BLaER1 treated with 17β-estradiol and CSF1 and Interleukin-3, amounts not matched to agents 10 nM and 100 nM (cell line): ENCODE measurements at regions not wholly inside any gene's neighbourhood (a gene's known extent, or its start where the extent isn't known, plus 50 kb on each side); places are given as distances from the start of the nearest gene placed in this dataset.

Source experiments
- H3K27ac ChIP-seq, 11 experiments: shearing (Covaris generic); formaldehyde crosslinking; 2 replicates each; pipeline ENCODE4 v1.8.1; 2022
- H3K27me3 ChIP-seq, 11 experiments: shearing (Covaris generic); formaldehyde crosslinking; 2 replicates each; pipeline ENCODE4 v1.8.1; 2022
- H3K36me3 ChIP-seq, 11 experiments: shearing (Covaris generic); formaldehyde crosslinking; 2 replicates each; pipeline ENCODE4 v1.8.1; 2022
- H3K4me1 ChIP-seq, 10 experiments: shearing (Covaris generic); formaldehyde crosslinking; 2 replicates each; pipeline ENCODE4 v1.8.1; 2022
- H3K4me2 ChIP-seq, 11 experiments: shearing (Covaris generic); formaldehyde crosslinking; 2 replicates each; pipeline ENCODE4 v1.8.1; 2022
- H3K4me3 ChIP-seq, 10 experiments: shearing (Covaris generic); formaldehyde crosslinking; 2 replicates each; pipeline ENCODE4 v1.8.1; 2022
- H3K9ac ChIP-seq, 11 experiments: shearing (Covaris generic); formaldehyde crosslinking; 2 replicates each; pipeline ENCODE4 v1.8.1; 2022
- H3K9me3 ChIP-seq, 11 experiments: shearing (Covaris generic); formaldehyde crosslinking; replicated peaks in 1 of 11; 2 replicates each; pipeline ENCODE4 v1.8.1; 2022
- H4K20me1 ChIP-seq, 11 experiments: shearing (Covaris generic); formaldehyde crosslinking; 2 replicates each; pipeline ENCODE4 v1.8.1; 2022
- Cebpa-rat ChIP-seq, 11 experiments: shearing (Covaris generic); IDR thresholded peaks; 2 replicates each; pipeline ENCODE4 v1.8.1; 2022

GRCh38 chr1:38201431-38201830 is 154.8 kb upstream of the POU3F1 start:
- Histone ChIP-seq H4K20me1 (no peaks in the 10 kb centered on the region), H3K4me1 (no peaks in the 10 kb centered on the region)

DNA sequence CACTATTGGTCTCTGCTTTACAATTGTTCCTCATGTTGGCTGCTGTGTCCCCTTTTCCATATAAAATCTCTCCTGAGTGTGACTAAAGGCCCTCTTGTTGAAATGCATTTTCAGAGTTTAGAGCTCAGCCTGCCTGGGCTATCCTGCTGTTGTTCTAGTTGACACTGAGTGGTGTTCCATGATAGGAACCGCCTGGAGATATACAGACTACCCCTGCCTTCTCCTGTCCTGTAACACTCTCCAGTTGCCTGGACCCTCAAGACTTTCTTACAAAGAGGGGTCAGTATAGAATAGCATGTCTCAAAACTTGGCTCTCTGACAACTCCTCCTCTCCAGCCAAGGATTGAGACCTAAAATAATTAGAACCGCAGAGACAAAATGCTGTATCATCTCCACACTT is 152.0 kb upstream of the POU3F1 start:
- H3K4me2 ChIP-seq = no peak overlapping the region
- TF ChIP-seq Cebpa-rat (IDR thresholded peaks at IDR 0.05) = no peak
- H3K4me3 ChIP-seq = no peak overlapping the region
- H3K27ac ChIP-seq = no peak overlapping the region
- peaks cover 0 to 21% (median 9%) of the 10 kb centered on the region in 11 experiments; a peak in 10 of 22 replicates for H3K9me3 ChIP-seq
- no peaks in the 10 kb centered on the region for H3K27me3 ChIP-seq
- H3K36me3 ChIP-seq = no peaks in the 10 kb centered on the region
- no peak overlapping the region for H3K9ac ChIP-seq
- no peaks in the 10 kb centered on the region for H4K20me1 ChIP-seq
- no peaks in the 10 kb centered on the region for H3K4me1 ChIP-seq

More at GRCh38 chr1:38201431-38201830, 154.8 kb upstream of the POU3F1 start:
- Histone ChIP-seq H3K27ac (no peak overlapping the region), H3K27me3 (no peaks in the 10 kb centered on the region), H3K4me3 (no peak overlapping the region), H3K4me2 (no peak overlapping the region), H3K9ac (no peak overlapping the region), H3K9me3 (peaks cover 0 to 21% (median 9%) of the 10 kb centered on the region in 11 experiments; a peak in 10 of 22 replicates), H3K36me3 (no peaks in the 10 kb centered on the region)
- TF ChIP-seq Cebpa-rat (IDR thresholded peaks at IDR 0.05) = no peak

DNA sequence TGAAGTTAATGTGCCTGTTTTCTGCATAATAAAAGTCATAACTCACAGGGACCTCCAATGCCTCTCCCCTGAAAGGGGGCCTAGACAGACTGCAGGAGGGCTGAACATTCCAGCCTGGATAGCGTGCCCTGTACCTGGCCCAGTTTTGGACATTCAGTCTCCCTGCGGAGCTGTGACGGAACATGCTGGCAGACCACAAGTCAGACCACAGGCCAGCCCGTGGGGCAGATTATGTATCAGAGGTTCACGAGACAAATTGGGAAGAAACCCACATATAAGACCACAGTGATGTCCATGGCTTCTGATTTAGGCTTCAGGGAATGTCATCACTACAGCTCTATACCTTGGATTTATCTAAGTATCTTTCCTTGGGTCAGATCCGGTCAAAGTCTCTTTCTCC is 151.5 kb upstream of the POU3F1 start:
- Histone ChIP-seq H3K4me1 (no peaks in the 10 kb centered on the region), H3K9me3 (peaks cover 0 to 21% (median 9%) of the 10 kb centered on the region in 11 experiments; a peak in 10 of 22 replicates), H3K9ac (no peak overlapping the region), H3K36me3 (no peaks in the 10 kb centered on the region), H3K4me2 (no peak overlapping the region), H3K4me3 (no peak overlapping the region), H3K27ac (no peak overlapping the region), H3K27me3 (no peaks in the 10 kb centered on the region), H4K20me1 (no peaks in the 10 kb centered on the region)
- TF ChIP-seq Cebpa-rat (IDR thresholded peaks at IDR 0.05) = no peak

DNA sequence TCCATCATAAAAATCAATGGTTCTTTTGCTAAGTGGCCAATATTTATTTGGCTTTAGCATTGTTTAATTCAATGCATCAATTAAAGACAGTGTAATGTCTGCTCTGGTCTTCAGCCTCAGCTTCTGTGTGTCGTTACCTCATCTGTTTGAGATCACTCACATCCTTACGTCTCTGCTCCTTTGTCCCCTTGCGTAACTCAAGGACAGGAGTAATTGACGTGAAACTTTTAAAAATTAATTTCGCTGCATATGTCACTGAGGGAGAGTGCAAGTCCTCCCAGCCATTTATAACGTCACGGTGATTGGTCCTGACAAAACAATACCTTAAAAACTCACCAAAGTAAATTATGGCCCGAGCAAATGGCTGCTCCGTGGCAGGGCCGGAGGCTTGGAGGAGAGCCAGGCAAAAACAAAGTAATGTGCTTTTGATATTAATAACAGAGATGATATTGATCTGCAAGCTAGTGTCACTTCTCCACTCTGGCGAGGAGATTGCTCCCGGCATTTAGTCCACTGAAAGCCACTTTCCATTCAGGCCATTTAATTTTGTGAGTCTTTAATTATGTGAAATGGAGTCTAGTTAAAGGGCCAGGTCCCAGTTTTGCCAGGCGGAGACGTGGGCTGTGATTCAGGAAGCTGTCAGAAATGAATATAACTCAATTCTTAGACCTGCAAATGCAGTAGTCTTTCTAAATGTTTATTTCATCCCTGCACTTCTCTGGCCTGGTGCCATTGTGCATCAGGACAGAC is 150.9 kb upstream of the POU3F1 start:
- peaks cover 0 to 21% (median 9%) of the 10 kb centered on the region in 11 experiments; a peak in 10 of 22 replicates for H3K9me3 ChIP-seq
- no peak overlapping the region for H3K4me3 ChIP-seq
- H3K27me3 ChIP-seq = no peaks in the 10 kb centered on the region
- no peak for TF ChIP-seq Cebpa-rat (IDR thresholded peaks at IDR 0.05)
- no peaks in the 10 kb centered on the region for H4K20me1 ChIP-seq
- H3K36me3 ChIP-seq = no peaks in the 10 kb centered on the region
- H3K27ac ChIP-seq = no peak overlapping the region
- H3K9ac ChIP-seq = no peak overlapping the region
- no peak overlapping the region for H3K4me2 ChIP-seq
- no peaks in the 10 kb centered on the region for H3K4me1 ChIP-seq

DNA sequence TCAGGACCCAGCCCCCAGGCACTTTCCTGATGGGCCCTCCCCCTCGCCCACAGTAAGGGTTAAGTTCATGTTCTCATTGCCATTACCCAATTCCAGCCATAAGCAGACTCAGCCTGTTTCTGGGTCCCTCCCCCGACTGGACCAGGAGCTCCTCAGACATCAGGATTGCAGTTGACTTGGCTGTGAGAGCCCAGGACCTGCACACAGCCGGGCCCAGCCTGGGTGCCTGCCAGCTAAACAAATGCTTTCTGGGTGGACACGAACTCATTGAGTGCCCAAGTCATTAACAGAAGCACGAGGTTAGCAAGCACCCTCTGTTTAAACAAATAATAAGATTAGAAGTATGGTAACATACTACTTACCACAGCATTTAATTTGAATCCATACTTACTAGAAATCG is 147.9 kb upstream of the POU3F1 start:
- Histone ChIP-seq H3K9ac (no peak overlapping the region), H3K27me3 (no peaks in the 10 kb centered on the region), H3K4me3 (no peak overlapping the region), H3K4me2 (no peak overlapping the region), H3K9me3 (peaks cover 0 to 2% (median 0%) of the 10 kb centered on the region in 11 experiments; a peak in 1 of 22 replicates), H3K4me1 (peaks cover 10 to 18% (median 16%) of the 10 kb centered on the region in 10 experiments), H3K36me3 (no peaks in the 10 kb centered on the region), H3K27ac (no peak overlapping the region), H4K20me1 (peaks cover 0 to 5% (median 0%) of the 10 kb centered on the region in 11 experiments; a peak in 1 of 22 replicates)
- TF ChIP-seq Cebpa-rat (IDR thresholded peaks at IDR 0.05) = no peak

DNA sequence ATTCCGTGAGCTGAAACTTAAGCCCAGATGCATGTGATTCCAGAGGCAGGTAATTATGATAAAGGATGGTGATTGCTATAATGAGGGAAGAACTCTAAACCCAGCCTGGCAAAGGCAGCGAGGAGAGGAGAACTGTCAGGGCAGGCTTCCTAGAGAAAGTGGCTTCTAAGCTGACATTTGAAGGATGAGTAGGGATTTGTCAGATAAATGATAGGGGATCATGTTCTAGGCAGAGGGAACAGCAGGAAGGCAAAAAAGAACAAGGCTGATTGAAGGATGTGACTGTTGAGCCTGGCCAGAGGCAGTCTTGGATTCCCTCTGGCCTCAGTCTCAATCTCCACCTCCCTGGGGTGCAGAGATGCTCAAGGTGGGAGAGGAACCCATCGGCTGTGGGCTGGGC is 146.4 kb upstream of the POU3F1 start:
- no peak for TF ChIP-seq Cebpa-rat (IDR thresholded peaks at IDR 0.05)
- Histone ChIP-seq H3K36me3 (no peaks in the 10 kb centered on the region), H4K20me1 (peaks cover 0 to 5% (median 0%) of the 10 kb centered on the region in 11 experiments; a peak in 1 of 22 replicates), H3K27me3 (no peaks in the 10 kb centered on the region), H3K4me1 (peaks cover 10 to 18% (median 16%) of the 10 kb centered on the region in 10 experiments), H3K27ac (no peak overlapping the region), H3K4me3 (no peak overlapping the region), H3K9me3 (no peaks in the 10 kb centered on the region), H3K9ac (no peak overlapping the region), H3K4me2 (no peak overlapping the region)

DNA sequence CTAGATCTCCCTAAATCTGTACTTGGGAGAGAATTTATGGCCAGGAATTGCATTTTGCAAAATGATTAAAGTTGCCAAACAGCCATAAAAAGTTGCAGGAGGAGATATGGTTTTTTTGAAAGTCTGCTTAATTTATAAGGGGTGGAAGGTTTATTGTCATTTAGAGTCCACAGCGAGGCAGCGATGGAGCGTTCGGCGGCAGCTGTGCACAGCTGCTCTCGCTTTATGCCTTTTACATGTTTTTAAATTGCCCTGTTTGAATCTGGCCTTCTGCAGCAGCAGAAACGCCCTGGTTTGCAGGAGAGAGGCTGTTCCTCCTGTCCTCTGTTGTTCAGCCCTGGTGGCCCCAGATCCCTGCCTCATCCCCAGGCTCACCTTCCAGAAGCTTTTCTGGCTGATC is 144.9 kb upstream of the POU3F1 start:
- Histone ChIP-seq H3K4me1 (peaks cover 10 to 18% (median 16%) of the 10 kb centered on the region in 10 experiments), H3K9me3 (no peaks in the 10 kb centered on the region), H4K20me1 (peaks cover 0 to 5% (median 0%) of the 10 kb centered on the region in 11 experiments; a peak in 1 of 22 replicates), H3K36me3 (no peaks in the 10 kb centered on the region), H3K27me3 (no peaks in the 10 kb centered on the region), H3K9ac (no peak overlapping the region; a peak in 1 of 22 replicates), H3K4me3 (no peak overlapping the region), H3K27ac (no peak overlapping the region), H3K4me2 (peak overlapping the region; percentile 39 to 70 (median 59); a peak in 21 of 22 replicates)
- TF ChIP-seq Cebpa-rat (IDR thresholded peaks at IDR 0.05) = no peak

DNA sequence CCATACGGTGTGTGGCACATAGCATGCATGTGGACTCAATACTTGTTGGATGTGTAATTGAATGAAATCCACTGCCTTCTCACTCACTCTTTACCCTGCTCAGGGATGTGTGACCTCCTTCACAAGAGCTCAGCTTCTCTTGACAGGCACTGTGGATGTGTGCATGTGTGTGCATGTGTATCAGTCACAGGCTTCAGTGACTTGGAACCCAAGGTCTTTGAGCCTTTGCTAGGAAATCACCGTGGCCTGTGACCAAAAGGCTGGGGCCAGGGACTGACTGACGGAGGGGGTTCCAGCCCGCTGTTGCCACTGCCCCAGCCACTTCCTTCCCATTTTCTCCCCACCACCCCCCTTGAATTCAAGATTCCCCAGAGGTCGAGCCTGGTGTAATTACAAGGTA is 144.4 kb upstream of the POU3F1 start:
- Histone ChIP-seq H3K9me3 (no peaks in the 10 kb centered on the region), H3K9ac (peak overlapping the region in 1 of 11 experiments; percentile 27; a peak in 1 of 22 replicates), H3K4me1 (peaks cover 10 to 18% (median 17%) of the 10 kb centered on the region in 10 experiments), H3K4me2 (peak overlapping the region; percentile 39 to 70 (median 59)), H3K27ac (no peak overlapping the region), H3K36me3 (no peaks in the 10 kb centered on the region), H3K4me3 (no peak overlapping the region), H4K20me1 (peaks cover 0 to 5% (median 0%) of the 10 kb centered on the region in 11 experiments; a peak in 1 of 22 replicates), H3K27me3 (no peaks in the 10 kb centered on the region)
- TF ChIP-seq Cebpa-rat (IDR thresholded peaks at IDR 0.05) = no peak

- no peaks in the 10 kb centered on the region for H3K27me3 ChIP-seq
- peaks cover 0 to 5% (median 0%) of the 10 kb centered on the region in 11 experiments; a peak in 1 of 22 replicates for H4K20me1 ChIP-seq
- no peak for TF ChIP-seq Cebpa-rat (IDR thresholded peaks at IDR 0.05)
- no peaks in the 10 kb centered on the region for H3K36me3 ChIP-seq
- H3K4me2 ChIP-seq = no peak overlapping the region
- no peak overlapping the region for H3K27ac ChIP-seq
- peaks cover 10 to 18% (median 17%) of the 10 kb centered on the region in 10 experiments for H3K4me1 ChIP-seq
- no peak overlapping the region for H3K9ac ChIP-seq
- no peaks in the 10 kb centered on the region for H3K9me3 ChIP-seq
- H3K4me3 ChIP-seq = no peak overlapping the region
Measured at GRCh38 chr1:38187552-38187951, 141.0 kb upstream of the POU3F1 start.
